K562 (cell line): ENCODE measurements at regions not wholly inside any gene's neighbourhood (a gene's known extent, or its start where the extent isn't known, plus 50 kb on each side); places are given as distances from the start of the nearest gene placed in this dataset.

Source experiments
- ESRRB ChIP-seq: fragments of 250-450 bp; sonication (Bioruptor Pico); IDR thresholded peaks from 2 replicates; pipeline ENCODE4 v1.5.0; 2020; ENCODE audit warnings: mild to moderate bottlenecking, moderate library complexity, borderline replicate concordance
- NUFIP1 ChIP-seq: fragments of 450-650 bp; IDR thresholded peaks from 2 replicates; pipeline ENCODE4 v1.6.1; 2018; ENCODE audit not compliant: partially characterized antibody
- OTX1 ChIP-seq: fragments of 450-650 bp; formaldehyde crosslinking; IDR thresholded peaks from 2 replicates; pipeline ENCODE4 v1.4.0; 2022; ENCODE audit warnings: mild to moderate bottlenecking
- PTBP1 ChIP-seq: fragments of 200-400 bp; formaldehyde crosslinking; IDR thresholded peaks from 2 replicates; pipeline ENCODE4 v1.6.1; 2017; ENCODE audit warnings: low read depth, low read length
- TAL1 ChIP-seq: fragments of 450-650 bp; IDR thresholded peaks from 2 replicates; pipeline ENCODE4 v1.6.1; 2016; ENCODE audit warnings: mild to moderate bottlenecking
- ZNF584 ChIP-seq: fragments of 200-800 bp; sonication (Bioruptor generic); IDR thresholded peaks from 2 replicates; pipeline ENCODE4 v1.6.1; 2016; ENCODE audit warnings: low read depth, mild to moderate bottlenecking, missing genetic modification characterization, missing compliant biosample characterization
- ZNF75A ChIP-seq: fragments of 450-650 bp; formaldehyde crosslinking; IDR thresholded peaks from 2 replicates; pipeline ENCODE4 v1.4.0; 2020; ENCODE audit warnings: mild to moderate bottlenecking
- ZNF766 ChIP-seq: fragments of 200-800 bp; sonication (Bioruptor generic); conservative IDR thresholded peaks from 2 replicates; pipeline ENCODE4 v1.6.1; 2016; ENCODE audit warnings: missing genetic modification characterization, missing compliant biosample characterization
- TF ChIP-seq, protein P1 (sequence below): fragments of 450-650 bp; IDR thresholded peaks from 2 replicates; pipeline ENCODE4 v1.6.1; 2016
- TF ChIP-seq, protein P2 (sequence below), 2 experiments: fragments of 450-650 bp in 1 of 2; sonication (generic) in 1 of 2; formaldehyde crosslinking in 1 of 2; IDR thresholded peaks; 2 replicates each; pipeline versions ENCODE4 v1.7.1 to v1.9.0; 2016 to 2022; ENCODE audit warnings: inconsistent platforms in 1 of 2, mild to moderate bottlenecking in 1 of 2, missing genetic modification reagents in 1 of 2

DNA sequence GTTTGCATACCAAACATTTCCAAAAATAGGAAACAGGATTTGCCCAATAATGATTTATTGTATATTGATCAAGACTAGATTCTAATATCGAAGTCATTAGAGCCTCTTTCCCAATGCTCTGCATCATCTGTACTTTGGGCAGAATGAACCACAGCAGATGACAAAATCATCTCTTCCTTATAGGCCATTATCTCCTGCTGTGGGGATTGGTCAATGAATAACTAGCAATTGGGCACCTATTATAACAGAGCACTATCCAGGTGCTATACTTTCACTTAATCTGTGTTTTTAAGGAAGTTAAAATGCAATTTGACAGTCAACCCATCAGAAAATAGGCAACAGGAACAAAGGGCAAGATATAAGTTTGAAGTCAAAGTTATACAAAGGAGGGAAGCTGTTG lies 290.3 kb downstream of the AHR start (continued):
- no peak for TF ChIP-seq ZNF584
- TF ChIP-seq ZNF766 (CRISPR knock-in tag) = no peak
- no peak for TF ChIP-seq TAL1
- TF ChIP-seq, protein P1, sequence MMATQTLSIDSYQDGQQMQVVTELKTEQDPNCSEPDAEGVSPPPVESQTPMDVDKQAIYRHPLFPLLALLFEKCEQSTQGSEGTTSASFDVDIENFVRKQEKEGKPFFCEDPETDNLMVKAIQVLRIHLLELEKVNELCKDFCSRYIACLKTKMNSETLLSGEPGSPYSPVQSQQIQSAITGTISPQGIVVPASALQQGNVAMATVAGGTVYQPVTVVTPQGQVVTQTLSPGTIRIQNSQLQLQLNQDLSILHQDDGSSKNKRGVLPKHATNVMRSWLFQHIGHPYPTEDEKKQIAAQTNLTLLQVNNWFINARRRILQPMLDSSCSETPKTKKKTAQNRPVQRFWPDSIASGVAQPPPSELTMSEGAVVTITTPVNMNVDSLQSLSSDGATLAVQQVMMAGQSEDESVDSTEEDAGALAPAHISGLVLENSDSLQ = no peak
- no peak for TF ChIP-seq ESRRB (CRISPR knock-in tag)
- TF ChIP-seq PTBP1 = no peak
- no peak for TF ChIP-seq ZNF75A (CRISPR knock-in tag)
- no peak for TF ChIP-seq OTX1 (CRISPR knock-in tag)
- TF ChIP-seq, protein P2, sequence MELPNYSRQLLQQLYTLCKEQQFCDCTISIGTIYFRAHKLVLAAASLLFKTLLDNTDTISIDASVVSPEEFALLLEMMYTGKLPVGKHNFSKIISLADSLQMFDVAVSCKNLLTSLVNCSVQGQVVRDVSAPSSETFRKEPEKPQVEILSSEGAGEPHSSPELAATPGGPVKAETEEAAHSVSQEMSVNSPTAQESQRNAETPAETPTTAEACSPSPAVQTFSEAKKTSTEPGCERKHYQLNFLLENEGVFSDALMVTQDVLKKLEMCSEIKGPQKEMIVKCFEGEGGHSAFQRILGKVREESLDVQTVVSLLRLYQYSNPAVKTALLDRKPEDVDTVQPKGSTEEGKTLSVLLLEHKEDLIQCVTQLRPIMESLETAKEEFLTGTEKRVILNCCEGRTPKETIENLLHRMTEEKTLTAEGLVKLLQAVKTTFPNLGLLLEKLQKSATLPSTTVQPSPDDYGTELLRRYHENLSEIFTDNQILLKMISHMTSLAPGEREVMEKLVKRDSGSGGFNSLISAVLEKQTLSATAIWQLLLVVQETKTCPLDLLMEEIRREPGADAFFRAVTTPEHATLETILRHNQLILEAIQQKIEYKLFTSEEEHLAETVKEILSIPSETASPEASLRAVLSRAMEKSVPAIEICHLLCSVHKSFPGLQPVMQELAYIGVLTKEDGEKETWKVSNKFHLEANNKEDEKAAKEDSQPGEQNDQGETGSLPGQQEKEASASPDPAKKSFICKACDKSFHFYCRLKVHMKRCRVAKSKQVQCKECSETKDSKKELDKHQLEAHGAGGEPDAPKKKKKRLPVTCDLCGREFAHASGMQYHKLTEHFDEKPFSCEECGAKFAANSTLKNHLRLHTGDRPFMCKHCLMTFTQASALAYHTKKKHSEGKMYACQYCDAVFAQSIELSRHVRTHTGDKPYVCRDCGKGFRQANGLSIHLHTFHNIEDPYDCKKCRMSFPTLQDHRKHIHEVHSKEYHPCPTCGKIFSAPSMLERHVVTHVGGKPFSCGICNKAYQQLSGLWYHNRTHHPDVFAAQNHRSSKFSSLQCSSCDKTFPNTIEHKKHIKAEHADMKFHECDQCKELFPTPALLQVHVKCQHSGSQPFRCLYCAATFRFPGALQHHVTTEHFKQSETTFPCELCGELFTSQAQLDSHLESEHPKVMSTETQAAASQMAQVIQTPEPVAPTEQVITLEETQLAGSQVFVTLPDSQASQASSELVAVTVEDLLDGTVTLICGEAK (IDR thresholded peaks at IDR 0.05) = no peak
- TF ChIP-seq, protein P2 (CRISPR knock-in tag; IDR thresholded peaks at IDR 0.05) = no peak
- TF ChIP-seq NUFIP1 = no peak
- TF ChIP-seq, all 486 proteins: peak for 0
